HTR-8/SVneo (cell line): ENCODE measurements at regions not wholly inside any gene's neighbourhood (a gene's known extent, or its start where the extent isn't known, plus 50 kb on each side); places are given as distances from the start of the nearest gene placed in this dataset.

Experiments
- DNase-seq: peaks from one replicate; pipeline ENCODE4 v3.0.0; 2011; ENCODE audit warnings: low spot score, mixed read lengths; ENCODE audit not compliant: insufficient read length
- FAIRE-seq: peaks from 2 replicates; lab custom pipeline; 2011; peaks lifted over from hg19 to GRCh38; lab: Jason Lieb, UNC

DNA sequence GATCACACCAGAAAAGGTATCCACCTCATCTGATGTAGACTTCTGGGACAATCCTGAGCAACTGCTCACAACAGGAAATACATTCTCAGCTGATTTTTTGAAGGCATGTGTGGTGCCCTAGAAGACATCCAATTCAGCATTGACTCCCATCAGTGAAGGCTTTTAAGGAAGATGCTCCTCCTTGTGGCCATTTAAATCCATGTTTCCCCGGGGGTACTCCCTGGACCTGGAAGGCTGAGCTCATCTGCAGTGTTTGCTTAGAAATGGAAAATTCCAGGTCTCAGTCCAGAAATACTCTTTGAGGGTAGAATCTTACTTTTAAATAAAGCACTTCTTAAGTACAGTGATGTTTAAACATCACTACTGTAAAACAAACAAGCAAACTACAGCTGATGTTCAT lies 195.5 kb upstream of the PDE10A start:
- no peak for DNase-seq
- no peak for FAIRE-seq

DNA sequence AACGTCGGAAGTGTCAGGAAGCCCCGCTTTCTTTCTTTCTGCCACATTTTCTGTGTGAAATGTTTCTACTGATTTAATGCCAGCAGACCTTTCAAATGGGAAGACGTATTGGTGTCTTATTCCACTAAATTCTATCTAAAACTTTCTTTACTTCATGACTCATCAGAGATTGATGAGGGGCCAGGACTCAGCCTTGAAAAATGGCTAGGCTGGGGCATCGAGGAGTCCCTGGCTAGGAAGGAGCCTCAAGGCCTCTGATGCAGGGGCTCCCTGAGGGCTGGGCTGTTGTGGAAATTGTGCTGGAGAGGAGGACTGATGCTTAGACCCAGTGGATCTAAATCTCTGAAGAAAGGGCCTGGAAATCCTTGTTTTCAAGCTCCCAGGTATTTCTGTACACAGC lies 192.8 kb upstream of the PDE10A start:
- no peak for FAIRE-seq
- DNase-seq = no peak

DNA sequence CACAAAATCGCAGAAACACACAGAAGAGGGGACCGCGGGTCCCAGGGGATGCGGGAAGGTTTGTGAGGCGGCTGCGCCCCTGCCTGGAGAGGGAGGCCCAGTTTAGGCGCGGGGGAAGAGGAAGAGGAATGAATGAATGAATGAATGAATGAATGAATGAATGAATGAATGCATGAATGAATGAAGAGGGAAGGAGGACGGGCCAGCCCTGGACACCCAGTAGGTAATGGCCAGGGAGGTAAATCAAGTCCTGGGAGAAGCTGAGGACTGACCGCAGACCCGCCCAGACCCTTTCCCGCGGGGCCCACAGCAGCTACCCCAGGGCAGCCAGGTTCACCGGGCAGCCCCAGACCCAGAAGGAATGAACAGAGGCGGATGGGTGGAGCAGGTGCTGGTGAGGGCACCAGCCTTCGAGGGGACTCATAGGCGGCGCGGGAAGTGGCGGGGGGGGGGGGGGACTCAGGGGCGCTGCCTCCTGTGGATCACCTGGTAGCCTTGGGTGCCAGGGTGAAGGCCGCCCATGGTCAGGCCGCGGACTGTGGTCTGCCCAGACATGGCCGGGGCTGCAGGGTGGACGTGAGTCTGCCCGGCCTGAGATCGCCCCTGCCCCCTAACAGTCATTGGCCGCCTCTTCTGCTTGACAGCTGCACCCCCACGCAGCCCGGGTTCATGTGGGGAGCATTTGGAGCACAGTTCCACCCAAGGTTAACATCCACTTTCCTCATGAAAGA lies 192.0 kb upstream of the PDE10A start:
- DNase-seq = no peak
- no peak for FAIRE-seq

DNA sequence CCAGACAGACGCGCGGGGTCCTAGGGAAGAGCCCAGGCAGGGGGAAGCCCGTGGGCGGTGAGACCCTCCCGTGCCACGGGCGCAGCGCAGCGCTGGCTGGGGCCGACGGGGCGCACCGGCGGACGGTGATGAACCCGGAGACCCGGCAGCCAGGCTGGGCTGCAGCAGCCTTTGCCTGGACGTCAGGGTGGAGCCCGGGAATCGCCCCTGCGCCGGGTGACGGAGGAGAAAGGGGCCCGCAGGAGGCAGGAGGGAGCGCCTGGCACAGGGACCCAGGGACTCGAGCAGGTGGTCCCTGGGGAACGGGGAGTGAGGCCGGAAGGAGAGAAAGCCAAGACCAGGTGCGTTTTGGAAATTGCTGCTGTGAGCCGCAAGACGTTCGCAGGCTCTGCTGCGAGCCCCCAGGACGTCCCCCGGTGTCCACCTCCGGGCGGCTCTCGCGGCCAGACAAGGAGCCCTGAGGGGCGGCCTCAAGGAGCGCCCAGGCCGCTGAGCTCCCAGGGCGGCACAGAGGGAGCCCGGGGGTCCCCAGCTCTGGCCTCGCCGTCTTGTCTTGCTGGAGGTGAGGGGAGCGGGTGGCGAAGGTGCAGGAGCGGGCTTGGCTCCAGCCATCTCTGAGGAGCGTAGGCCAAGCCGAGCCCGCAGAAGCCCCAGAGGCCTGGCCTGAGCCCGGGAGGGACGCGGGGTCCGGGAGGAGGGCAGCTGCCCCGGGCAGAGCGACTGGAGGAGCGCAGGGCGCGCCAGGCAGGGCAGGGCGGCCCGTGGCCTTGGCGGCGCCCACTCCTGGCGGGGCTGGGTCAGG lies 191.2 kb upstream of the PDE10A start:
- FAIRE-seq (no peak), DNase-seq (no peak)

DNA sequence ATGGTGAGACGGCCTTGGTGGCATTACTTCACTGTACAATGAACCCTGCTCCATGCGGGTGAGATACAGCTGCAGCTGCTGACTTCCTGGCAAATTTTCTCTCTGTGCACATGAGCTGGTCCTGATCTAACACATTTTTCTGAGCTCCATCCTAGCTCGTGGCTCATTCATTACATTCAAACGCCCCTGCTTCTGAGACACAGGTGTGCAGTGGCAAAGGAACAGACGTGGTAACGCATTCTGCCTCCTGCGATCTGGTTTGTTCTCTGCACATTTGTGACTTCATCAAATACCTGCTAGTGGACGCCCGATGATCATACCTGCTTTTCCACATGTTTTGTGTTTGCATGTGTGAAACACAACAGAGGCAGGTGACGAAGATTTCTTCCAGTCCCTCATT lies 189.6 kb upstream of the PDE10A start:
- FAIRE-seq = no peak
- DNase-seq = no peak

DNA sequence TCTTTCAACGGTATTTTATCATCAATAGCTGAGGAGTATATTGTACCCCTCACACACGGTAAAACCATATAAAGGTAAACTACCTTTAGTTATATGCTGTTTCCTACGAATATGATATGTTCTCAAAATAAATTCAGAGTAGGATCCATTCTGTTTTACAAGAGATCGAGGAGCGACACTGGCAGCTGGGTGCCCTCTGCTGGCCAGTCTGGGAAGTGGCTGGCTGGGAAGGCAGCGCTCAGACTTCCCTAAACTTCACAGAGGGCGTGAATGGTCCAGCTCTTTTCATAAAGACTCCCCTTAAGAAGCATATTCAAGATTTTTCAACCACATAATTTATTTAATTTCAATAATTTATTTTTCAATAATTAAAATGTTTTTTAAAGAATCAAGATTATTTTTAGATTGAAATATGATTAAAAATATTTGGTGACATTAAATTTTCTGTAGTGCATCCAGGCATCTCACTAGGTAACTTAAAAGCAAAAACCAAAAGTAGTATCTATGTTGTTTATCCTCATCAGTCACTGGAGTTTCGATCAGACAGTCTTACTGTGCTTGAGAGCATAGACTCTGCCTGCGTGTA lies 187.5 kb upstream of the PDE10A start:
- DNase-seq = peak; percentile 38
- FAIRE-seq = no peak

DNA sequence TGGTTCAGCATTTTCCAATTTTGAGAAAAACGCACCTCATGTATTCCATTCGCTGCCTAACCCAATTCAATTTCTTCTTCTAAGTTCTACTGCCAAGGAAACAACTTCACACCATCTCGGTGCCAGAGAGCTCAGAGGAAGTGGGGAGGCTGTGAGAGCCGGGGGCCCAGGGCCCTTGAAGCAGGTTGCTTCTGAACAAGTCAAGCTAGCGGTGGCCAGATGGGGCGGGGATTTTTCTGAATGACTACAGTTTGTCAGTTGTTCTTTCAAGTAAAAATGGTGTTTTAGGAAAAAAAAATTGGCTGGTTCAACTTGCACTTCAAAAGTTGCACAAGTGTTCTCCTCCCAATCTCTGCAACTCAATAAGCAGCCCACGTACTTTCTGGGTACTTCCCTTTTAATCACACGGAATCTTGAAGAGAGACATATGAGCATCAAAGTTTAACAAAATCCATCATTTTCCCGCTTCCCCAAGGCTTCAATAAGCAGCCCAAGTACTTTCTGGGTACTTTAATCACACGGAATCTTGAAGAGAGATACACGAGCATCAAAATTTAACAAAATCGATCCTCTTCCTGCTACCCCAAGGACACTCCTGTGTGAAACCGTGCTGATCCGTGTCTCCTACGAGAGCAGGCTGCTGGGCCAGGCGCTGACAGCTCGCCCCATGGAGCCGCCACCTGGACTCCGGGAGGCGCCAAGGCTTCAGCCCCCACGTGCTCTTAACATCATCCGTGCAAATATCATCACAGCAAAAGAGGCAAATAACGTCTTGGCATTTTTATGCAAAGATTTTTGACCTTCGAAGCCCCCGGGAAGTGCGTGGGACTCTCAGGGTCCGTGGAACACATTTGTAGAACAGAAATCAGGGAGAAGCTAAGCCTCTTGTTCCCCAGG lies 186.7 kb upstream of the PDE10A start:
- DNase-seq (no peak), FAIRE-seq (no peak)

DNA sequence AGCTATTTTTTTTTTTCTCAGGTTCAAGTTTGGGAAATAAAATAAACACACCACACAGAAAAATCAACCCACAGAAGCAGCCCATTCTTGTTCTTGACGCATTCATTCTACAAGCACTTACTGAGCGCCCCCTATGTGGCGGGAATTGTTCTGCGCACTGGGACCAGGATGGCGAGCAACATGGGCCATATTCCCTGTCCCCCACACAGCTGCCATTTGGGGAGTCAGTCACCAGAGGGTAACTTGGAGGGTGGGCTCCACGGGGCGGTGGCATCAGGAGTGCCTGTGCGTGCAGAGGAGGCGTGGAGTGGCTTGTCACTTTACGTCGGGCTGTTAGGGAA lies 185.0 kb upstream of the PDE10A start:
- no peak for FAIRE-seq
- no peak for DNase-seq

DNA sequence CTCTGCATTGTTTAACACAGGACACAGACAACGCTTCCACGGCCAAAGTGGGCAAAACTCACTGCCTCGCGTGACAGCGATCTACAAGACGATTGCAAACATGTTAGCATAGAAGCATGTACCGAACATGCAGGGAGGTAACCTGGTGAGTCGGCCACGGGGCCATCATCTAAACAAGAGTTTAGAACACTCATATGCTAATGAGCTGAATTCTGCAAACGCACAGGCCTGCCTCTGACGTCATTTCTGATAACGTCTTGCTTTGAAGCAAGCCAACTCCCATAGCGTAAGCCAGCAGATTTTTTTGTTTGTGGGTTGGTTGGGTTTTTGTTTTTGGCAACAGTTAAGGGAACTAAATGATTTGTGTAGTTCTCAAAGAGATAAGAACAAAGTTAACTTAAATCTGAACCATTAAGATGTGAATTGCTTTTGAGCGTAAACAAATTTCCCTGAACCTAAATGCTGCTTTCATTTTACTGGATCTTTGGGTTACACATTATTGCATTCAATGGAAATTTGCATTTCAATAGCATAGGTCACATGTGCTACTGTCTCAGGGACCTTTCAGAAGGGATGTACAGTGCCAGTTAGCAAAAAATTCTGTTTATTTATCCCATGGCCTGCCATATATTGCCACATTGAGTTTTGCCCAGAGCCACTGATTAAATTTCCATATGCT lies 184.5 kb upstream of the PDE10A start:
- FAIRE-seq (no peak), DNase-seq (no peak)

DNA sequence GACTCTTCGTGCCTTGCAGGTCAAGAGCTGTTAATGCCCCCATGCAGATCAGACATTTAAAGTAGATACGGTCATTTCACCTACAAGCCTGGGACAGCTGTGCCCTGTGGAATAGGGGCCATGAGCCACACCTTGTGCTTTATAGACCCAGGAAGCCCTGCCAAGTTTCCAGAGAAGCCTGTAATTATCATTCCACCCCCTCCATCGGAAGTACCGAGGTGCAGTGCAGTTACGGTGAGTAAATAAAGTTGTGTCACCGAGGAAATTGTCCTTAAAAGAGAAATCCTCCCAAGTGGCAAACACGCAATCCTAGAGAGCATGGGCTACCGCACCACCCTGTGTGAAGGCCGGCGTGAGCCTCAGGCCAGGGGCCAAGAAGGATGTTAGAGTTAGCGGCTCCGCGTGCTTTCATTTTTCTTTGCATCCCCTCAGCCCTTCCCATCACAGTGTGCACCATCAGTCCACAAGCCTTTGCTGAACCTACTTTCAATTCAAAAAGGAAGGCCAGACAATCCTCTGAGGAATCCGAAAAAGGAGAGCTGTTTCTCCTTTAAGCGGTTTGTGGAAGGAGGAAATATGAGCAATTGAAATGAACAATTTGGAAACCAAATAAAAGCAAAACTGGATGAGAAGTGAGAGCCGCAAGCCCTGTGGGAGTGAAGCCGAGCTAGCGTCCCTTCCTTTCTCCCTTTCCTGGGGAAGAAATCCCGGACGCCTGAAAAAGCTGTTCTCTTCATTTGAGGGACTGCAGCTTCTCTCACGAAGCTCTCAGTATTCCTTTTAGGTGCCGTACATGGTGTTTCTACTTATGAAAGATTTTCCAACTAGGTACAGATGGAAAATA lies 183.3 kb upstream of the PDE10A start:
- DNase-seq (no peak), FAIRE-seq (no peak)

DNA sequence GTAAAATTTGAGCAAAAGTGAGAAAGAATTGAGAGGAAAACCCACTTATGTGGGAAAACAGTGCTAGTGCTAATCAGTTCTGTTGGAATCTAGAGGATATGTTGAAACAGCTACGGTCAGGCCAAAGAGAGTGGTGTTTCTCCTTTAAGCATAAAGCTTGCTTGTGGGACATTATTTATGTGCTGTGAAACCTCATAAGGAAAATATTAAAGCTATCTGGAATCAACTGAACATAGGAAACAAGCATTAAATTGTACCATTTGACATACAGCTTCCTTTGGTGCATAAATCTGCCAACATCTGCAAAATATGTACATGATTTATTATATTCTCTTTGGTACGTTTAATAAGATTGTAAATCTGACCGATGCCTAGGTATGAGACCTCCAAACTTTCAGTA lies 182.5 kb upstream of the PDE10A start:
- FAIRE-seq (no peak), DNase-seq (no peak)

DNA sequence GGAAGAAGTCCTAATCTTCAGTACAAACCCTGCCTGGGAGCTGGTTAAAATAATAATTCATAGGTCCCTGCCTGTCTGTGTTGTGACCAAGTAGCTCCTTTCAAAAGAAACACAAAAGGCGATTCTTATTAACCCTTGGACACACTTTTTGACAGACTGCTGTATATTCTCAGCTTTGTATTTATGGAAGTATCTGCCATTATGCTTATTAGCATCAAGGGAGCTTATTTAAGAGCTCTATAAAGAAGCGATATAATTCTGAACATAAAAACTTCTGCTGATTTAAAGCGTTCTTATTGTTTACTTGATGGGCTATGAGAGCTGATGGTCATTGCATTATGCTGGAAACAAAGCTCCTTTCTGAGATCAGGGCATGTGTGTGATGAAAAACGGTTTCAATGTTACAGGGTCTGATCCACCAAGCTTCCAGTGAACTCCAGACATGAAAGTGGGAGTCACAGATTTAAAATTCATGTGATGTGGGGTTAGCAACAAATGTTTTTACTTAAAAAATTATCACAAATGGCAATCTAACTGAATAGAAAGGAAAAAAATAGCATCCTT lies 181.8 kb upstream of the PDE10A start:
- no peak for FAIRE-seq
- DNase-seq = no peak

DNA sequence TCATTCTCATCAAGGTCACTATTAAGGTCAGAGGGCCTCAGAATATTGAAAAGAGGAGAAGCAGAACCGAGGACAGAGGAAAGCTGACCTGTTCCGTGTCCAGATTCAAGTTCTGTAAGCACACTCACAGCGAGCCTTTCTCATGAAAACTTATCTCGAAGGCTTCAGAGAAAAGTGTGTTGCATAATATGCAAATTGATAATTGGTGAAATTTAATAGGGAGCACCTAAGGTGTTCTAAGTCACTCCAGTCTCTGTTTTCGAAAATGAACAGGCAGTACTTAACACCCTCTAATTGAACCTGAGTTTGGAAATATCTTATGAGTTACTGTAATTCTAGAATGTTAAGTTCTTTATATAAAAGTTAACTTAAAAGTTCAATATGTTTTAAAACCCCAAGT lies 181.2 kb upstream of the PDE10A start:
- FAIRE-seq (no peak), DNase-seq (no peak)

DNA sequence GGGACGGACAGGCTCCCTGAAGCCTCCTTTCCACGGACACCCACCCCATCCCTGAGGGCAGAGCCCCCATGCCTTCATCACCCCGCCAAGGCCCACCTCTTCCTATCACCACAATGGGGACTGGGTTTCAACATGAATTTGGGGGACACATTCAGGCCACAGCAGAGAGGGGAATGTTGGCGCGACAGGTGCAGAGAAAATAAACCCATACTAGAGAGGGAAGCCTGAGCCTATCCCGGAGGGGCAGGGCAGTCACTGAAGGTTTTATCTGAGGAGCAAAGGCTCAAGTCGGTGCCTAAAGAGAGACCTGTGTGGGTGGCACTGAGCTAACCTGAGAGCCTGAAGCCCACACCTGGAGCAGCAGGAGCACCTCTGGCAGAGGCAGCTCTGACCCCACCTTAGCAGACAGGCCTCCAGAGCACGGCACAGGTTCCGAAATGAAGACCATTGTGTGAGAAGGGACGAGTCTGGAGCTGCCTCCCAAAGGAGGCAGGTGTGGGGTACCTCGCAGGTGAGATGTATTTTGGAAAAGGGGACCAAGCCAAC lies 180.6 kb upstream of the PDE10A start:
- DNase-seq (no peak), FAIRE-seq (no peak)

DNA sequence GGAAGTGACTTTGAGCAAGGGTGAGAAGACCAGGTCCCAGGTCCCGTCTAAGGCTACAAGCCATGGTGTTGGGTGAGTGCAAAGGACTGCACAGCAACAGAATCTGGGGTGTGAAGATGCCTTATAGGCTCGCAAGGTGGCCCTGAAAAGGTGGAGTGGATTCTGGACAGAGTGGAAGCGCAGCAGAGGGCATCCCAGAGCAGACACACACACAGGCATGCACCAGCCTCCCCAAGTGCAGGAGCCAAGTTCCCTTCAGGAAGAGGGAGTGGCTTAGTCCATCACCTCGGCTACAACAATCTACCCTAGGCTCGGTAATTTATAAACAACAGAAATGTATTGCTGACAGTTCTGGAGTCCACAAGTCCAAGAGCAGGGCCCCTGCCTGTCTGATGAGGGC lies 180.1 kb upstream of the PDE10A start:
- FAIRE-seq (no peak), DNase-seq (no peak)

DNA sequence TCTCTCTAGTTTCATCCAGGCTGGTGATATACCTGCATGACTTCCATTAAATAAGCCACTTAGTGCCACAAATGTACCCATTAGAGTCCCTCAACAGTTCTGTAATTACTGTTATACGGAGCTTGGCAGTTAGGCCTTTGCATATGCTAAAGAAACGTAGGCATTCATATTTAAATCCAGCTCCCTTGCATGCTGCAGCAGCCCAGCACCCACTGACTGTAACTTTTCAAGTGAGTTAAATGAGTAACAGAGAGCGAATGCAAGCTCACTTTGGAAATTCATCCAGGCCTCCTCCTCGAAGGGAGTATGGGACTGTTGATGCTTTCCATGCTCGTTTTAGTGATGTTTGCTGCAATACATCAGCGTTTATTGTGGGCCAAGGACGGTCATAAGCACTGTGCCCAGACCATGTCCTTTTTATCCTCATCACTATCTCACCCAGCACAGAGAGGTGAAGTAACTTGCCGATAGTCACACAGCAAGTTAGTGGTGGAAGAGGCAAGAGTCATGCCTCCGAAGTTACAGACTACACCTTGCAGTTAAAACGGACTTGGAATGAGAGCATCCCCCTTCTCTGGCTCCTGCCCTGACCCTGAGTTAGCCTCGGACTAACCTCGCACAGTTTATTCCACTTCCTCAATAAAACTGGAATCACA lies 179.4 kb upstream of the PDE10A start:
- DNase-seq (no peak), FAIRE-seq (no peak)

DNA sequence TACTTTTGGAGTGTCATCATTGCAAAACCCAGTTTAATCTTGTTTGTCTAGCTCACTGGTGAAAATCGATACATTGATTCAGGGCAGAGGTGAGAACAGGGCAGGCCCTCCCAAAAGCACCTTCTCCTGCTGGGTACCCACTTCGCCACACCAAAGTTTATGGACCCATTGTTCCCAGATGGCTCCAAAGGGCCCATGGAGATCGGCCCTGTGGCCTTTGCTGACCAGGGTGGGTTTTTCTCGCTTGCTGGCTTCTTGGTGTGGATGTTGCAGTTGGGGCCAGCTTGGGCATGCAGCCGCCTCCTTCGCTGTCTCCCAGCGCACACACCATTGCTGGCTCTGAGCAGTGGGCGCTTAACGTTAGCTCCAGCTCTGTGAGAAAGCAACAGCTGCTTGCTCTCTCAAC lies 178.1 kb upstream of the PDE10A start:
- FAIRE-seq (no peak), DNase-seq (no peak)
